Mucosa of descending colon (tissue), 3 donors: ENCODE measurements at regions not wholly inside any gene's neighbourhood (a gene's known extent, or its start where the extent isn't known, plus 50 kb on each side); places are given as distances from the start of the nearest gene placed in this dataset.

Experiments
- ATAC-seq: fragments of 200-7000 bp; cut with Tn5 transposase; one replicate; pipeline ENCODE4 v1.9.1; 2020; ENCODE audit warnings: mild to moderate bottlenecking, moderate library complexity
- DNase-seq, 3 donors: peaks; one replicate each; pipeline ENCODE4 v3.0.0-alpha.2; 2020
- H3K36me3 ChIP-seq: fragments of 200-600 bp; one replicate; pipeline ENCODE4 v1.8.0; 2021; ENCODE audit warnings: low read depth, mild to moderate bottlenecking
- H3K4me1 ChIP-seq: fragments of 200-600 bp; one replicate; pipeline ENCODE4 v1.8.0; 2021; ENCODE audit warnings: low read depth, mild to moderate bottlenecking
- H3K4me3 ChIP-seq: fragments of 200-600 bp; one replicate; pipeline ENCODE4 v1.8.0; 2021; ENCODE audit warnings: mild to moderate bottlenecking
- H3K9me3 ChIP-seq: fragments of 200-600 bp; one replicate; pipeline ENCODE4 v1.8.0; 2021; ENCODE audit warnings: mild to moderate bottlenecking
- intact Hi-C, 2 donors: fragments of 100-400 bp; cut with DNase I in 1 of 2; cut with micrococcal nuclease in 1 of 2; formaldehyde crosslinking; loops; one replicate each; pipeline versions ENCODE4 v1.11.0 to v1.11.1; 2022; cut with DNase I, micrococcal nuclease
- TF ChIP-seq, protein P1 (sequence below): fragments of 200-600 bp; IDR thresholded peaks from one replicate; pipeline ENCODE4 v1.8.0; 2022; ENCODE audit warnings: antibody characterized with exemption, mild to moderate bottlenecking
- donor health status: DM: no; HTN: no; CAD: no; lungs with moderate emphysema.
- donor health status: DM: no; HTN: no; CAD: no.
- donor health status: DM: no; HTN: yes; CAD: no.

DNA sequence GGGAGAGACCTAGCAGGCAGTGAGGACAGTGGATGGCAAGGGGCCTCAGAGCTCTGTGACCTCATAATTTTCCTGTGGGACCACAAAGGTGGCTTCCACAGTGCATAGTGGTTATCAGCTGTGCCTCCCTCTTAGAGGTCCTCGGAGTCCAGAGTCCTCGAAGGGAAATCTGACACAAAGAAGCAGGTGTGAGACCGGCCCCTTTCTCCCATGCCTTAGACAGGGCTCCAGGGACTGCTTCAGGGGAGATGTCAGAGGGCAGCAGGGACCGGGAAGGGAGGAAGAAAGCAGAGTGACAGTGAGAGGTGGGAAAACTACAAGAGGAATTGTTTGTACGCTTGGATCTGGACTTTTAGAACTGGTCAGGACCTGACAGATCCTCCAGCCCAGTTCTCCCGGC is 66.3 kb downstream of the BAMBI start:
- no peak for ATAC-seq
- no peaks in the 10 kb centered on the region for H3K9me3 ChIP-seq
- DNase-seq = no peak
- intact Hi-C loops = no loop called here
- H3K4me1 ChIP-seq = no peaks in the 10 kb centered on the region
- H3K4me3 ChIP-seq = no peak overlapping the region
- TF ChIP-seq, protein P1, sequence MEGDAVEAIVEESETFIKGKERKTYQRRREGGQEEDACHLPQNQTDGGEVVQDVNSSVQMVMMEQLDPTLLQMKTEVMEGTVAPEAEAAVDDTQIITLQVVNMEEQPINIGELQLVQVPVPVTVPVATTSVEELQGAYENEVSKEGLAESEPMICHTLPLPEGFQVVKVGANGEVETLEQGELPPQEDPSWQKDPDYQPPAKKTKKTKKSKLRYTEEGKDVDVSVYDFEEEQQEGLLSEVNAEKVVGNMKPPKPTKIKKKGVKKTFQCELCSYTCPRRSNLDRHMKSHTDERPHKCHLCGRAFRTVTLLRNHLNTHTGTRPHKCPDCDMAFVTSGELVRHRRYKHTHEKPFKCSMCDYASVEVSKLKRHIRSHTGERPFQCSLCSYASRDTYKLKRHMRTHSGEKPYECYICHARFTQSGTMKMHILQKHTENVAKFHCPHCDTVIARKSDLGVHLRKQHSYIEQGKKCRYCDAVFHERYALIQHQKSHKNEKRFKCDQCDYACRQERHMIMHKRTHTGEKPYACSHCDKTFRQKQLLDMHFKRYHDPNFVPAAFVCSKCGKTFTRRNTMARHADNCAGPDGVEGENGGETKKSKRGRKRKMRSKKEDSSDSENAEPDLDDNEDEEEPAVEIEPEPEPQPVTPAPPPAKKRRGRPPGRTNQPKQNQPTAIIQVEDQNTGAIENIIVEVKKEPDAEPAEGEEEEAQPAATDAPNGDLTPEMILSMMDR = no peak
- no peaks in the 10 kb centered on the region for H3K36me3 ChIP-seq

DNA sequence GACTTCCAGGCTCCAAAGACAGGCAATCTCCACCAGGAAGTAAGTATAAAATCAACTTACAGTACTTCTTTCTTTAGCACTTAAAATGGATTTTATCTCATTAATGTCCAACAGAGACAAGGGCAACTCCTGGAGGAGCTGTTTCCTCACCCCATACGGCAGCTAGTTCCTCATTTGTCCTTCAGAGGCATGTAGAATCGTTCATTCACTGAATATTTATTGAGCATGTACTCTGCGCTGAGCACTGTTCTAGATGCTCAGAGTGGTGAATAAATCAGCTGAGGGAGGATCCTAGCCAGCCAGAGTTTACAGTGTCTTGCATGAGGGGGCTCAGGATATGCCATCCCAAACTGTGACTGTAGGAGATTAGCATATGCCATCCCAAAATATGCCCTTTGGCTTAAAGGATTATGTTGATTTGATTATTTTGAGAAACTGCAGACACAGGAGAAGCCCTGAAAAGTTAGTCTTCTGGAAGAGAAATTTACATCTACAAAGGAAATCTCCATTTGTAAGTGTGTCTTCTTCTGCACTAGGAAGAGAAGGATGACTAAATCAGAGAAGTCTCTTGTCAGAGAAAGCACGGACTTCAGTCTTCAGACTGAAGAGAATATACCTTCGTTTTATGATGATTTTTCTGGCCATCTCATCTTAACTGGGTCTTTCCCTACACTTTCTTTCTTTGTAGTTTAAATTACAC is 66.9 kb downstream of the BAMBI start:
- Histone ChIP-seq H3K4me1 (no peaks in the 10 kb centered on the region), H3K4me3 (no peak overlapping the region), H3K9me3 (no peaks in the 10 kb centered on the region), H3K36me3 (no peaks in the 10 kb centered on the region)
- no peak for DNase-seq
- TF ChIP-seq, protein P1 = no peak
- intact Hi-C loops = no loop called here
- no peak for ATAC-seq

DNA sequence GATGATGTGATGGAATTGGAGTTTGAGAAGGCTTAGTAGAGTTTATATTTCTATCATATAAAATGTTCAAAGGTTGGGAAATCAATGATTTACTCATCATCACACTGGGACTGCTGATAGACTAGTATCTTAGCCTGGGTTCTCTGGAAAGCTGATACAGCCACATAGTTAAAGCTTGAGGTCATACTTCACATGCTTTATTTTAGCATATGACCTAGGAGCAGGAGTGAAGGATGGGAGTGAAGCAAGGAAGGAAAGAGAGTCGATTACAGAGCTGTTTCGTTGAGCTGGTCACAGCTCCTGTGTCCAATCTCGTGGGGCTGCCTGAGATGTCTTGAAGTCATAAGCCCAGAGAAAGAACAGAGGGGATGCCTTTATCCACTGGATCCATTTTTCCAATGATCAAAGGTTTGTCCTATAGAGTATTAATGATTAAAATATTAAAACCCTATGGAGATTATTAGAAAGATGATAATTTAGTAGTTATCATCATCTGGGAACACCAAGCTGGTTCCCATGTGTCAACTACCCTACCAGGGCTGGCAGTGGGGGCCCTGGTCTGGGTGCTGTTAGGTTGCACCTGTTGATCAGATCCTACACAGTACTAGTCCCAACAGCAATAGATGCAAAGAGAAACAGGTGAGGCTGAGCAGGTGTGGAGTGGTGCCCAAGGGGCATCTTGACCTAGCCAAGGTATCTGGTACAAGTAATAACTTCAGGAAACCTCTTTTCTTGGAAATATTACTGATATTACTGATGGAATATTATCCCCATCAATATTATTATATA is 77.8 kb downstream of the BAMBI start:
- ATAC-seq (no peak), DNase-seq (no peak)
- intact Hi-C loops = no loop called here
- Histone ChIP-seq H3K9me3 (no peaks in the 10 kb centered on the region), H3K4me3 (no peak overlapping the region), H3K4me1 (no peaks in the 10 kb centered on the region), H3K36me3 (no peaks in the 10 kb centered on the region)
- TF ChIP-seq, protein P1 = no peak

DNA sequence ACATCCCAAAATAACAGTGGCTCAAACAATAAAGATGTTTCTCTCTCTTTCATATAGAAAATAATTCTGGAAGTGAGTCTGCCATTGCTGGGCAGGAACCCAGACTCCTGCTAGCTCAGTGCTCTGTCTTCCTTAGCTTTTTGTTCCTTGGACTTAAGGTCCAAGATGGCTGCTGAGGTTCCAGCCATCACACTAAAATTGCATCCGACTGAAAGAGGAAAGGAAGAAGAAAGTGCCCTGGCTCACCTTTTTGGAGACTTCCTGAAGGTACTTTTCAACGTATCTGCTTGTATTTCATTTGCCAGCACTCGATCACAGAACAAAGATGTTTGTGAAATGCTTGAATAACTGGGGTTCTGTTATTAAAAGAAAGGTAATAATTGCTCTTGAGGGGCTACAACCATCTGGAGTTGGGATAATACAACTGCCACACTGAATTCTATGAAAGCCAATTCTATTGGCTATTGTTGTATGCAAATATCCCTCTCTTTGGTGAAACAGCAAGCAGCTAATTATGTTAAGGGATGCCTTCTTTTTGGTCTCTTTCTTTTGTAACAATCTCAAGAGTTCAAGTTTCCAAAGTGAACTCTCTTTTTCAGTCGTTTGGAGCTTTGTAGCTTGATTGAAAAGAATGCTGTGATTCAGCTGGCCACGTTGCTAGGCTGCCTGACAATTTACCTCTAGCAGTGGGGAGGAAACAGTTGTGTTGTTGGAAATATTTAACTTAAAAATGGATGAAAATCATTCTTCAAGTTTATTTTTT is 83.9 kb downstream of the BAMBI start:
- ATAC-seq (no peak), DNase-seq (no peak)
- intact Hi-C loops = no loop called here
- Histone ChIP-seq H3K4me3 (no peak overlapping the region), H3K4me1 (no peaks in the 10 kb centered on the region), H3K36me3 (no peaks in the 10 kb centered on the region), H3K9me3 (no peaks in the 10 kb centered on the region)
- TF ChIP-seq, protein P1 = no peak

DNA sequence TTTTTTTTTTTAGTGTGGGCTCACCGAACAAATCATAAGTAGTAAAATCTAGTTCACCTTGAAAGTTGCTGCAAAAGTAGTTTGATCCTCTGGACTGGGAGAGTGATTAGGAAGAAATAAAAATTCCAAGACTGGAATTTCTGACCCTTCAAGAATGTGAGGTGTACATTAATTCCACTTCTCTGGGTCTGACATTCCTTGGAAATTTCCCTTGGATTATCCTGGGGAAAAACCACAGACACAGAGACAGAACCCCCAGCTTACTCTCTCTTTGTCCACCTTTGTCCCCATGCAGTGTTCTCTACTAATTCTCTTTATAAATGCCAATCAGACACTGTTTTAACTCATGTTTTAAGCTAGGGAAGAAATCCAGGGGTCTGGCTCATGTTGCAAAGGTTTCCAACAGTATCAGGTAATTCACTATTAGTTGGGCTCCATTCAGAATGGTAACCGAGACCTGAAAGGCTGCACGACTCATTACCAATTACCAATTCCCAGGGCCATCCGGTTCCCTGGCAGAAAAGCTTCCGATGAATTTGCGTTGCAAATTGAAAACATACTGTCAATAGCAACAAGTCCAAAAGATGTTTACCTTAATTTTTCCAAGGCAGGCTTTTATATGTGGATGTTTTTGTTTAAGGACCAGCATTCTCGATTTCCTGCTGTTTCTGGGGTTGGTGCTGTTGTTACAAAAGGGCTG is 86.3 kb downstream of the BAMBI start:
- Histone ChIP-seq H3K36me3 (no peaks in the 10 kb centered on the region), H3K4me1 (no peaks in the 10 kb centered on the region), H3K9me3 (no peaks in the 10 kb centered on the region), H3K4me3 (no peak overlapping the region)
- intact Hi-C loops = no loop called here
- DNase-seq = no peak
- no peak for ATAC-seq
- TF ChIP-seq, protein P1 = no peak
